H1 (cell line): ENCODE measurements at regions not wholly inside any gene's neighbourhood (a gene's known extent, or its start where the extent isn't known, plus 50 kb on each side); places are given as distances from the start of the nearest gene placed in this dataset.

Experiments
- CTCF ChIA-PET: fragments of 300-600 bp; sonication (Branson Sonifier 250); formaldehyde crosslinking; loops from one replicate; lab custom pipeline; 2021; ENCODE audit not compliant: partially characterized antibody; lab: Charles Lee
- POLR2A ChIA-PET: fragments of 300-600 bp; sonication (Branson Sonifier 250); formaldehyde crosslinking; loops from one replicate; lab custom pipeline; 2021; ENCODE audit warnings: inconsistent platforms; ENCODE audit not compliant: partially characterized antibody; lab: Charles Lee
- DNase-seq, 2 experiments: peaks; one replicate each; pipeline versions ENCODE4 v3.0.0 to v3.0.0-alpha.2; 2010 to 2022; ENCODE audit warnings: low spot score in 2 of 2, low read depth in 1 of 2, mixed read lengths in 1 of 2
- FAIRE-seq: peaks from 2 replicates; lab custom pipeline; 2011; peaks lifted over from hg19 to GRCh38; lab: Jason Lieb, UNC
- H2AFZ ChIP-seq: 2 replicates; pipeline ENCODE4 v1.8.1; 2012; ENCODE audit warnings: low read length, inconsistent platforms
- H2AK5ac ChIP-seq: 2 replicates; pipeline ENCODE4 v1.6.1; 2013; ENCODE audit warnings: low read depth, low read length
- H2BK120ac ChIP-seq: replicated peaks from 2 replicates; pipeline ENCODE3; 2013; ENCODE audit warnings: low read depth, low read length, inconsistent platforms
- H2BK12ac ChIP-seq: 2 replicates; pipeline ENCODE4 v1.6.1; 2013; ENCODE audit warnings: low read depth, low read length
- H2BK15ac ChIP-seq: 2 replicates; pipeline ENCODE4 v1.6.1; 2013; ENCODE audit warnings: low read length
- H2BK20ac ChIP-seq: 2 replicates; pipeline ENCODE4 v1.6.1; 2013; ENCODE audit warnings: low read length
- H2BK5ac ChIP-seq: 2 replicates; pipeline ENCODE4 v1.6.1; 2013; ENCODE audit warnings: low read depth, low read length
- H3K14ac ChIP-seq: 2 replicates; pipeline ENCODE4 v1.6.1; 2013; ENCODE audit warnings: inconsistent platforms; ENCODE audit not compliant: insufficient read length
- H3K18ac ChIP-seq: 2 replicates; pipeline ENCODE4 v1.6.1; 2013; ENCODE audit warnings: low read length; ENCODE audit errors: extremely low read depth
- H3K23ac ChIP-seq: 2 replicates; pipeline ENCODE4 v1.6.1; 2013; ENCODE audit warnings: inconsistent platforms; ENCODE audit not compliant: insufficient read length
- H3K23me2 ChIP-seq: 2 replicates; pipeline ENCODE4 v1.6.1; 2013; ENCODE audit warnings: low read depth, low read length
- H3K27ac ChIP-seq: 2 replicates; pipeline ENCODE4 v1.6.1; 2011; ENCODE audit warnings: low read depth, low read length, inconsistent platforms
- H3K27me3 ChIP-seq, 4 experiments: replicated peaks in 1 of 4; 1 replicate in 1 of 4; 2 replicates in 3 of 4; pipeline versions ENCODE4 v1.6.1 to v1.8.1; 2011 to 2013; ENCODE audit warnings: low read length in 3 of 4, mild to moderate bottlenecking in 3 of 4, inconsistent platforms in 2 of 4, mixed read lengths in 2 of 4, moderate library complexity in 1 of 4; ENCODE audit not compliant: control insufficient read depth in 3 of 4, insufficient read depth in 3 of 4; ENCODE audit errors: extremely low read depth in 1 of 4
- H3K36me3 ChIP-seq, 4 experiments: 2 replicates each; pipeline versions ENCODE4 v1.6.1 to v1.8.1; 2011 to 2013; ENCODE audit warnings: mild to moderate bottlenecking in 4 of 4, low read length in 3 of 4, moderate library complexity in 2 of 4, control low read depth in 1 of 4, inconsistent platforms in 1 of 4; ENCODE audit not compliant: insufficient read depth in 4 of 4, control insufficient read depth in 2 of 4
- H3K4ac ChIP-seq: replicated peaks from 2 replicates; pipeline ENCODE3; 2013; ENCODE audit warnings: low read length, low read depth, mixed read lengths, inconsistent platforms; ENCODE audit not compliant: insufficient read length
- H3K4me1 ChIP-seq, 4 experiments: replicated peaks in 1 of 4; 1 replicate in 1 of 4; 2 replicates in 3 of 4; pipeline versions ENCODE4 v1.6.1 to v1.8.1; 2011 to 2013; ENCODE audit warnings: low read length in 3 of 4, inconsistent platforms in 2 of 4, mixed read lengths in 1 of 4; ENCODE audit not compliant: insufficient read depth in 4 of 4, control insufficient read depth in 3 of 4
- H3K4me2 ChIP-seq, 2 experiments: 2 replicates each; pipeline versions ENCODE4 v1.6.1 to v1.8.1; 2011 to 2013; ENCODE audit warnings: low read depth in 2 of 2, low read length in 2 of 2, control low read depth in 1 of 2, inconsistent platforms in 1 of 2, mild to moderate bottlenecking in 1 of 2; ENCODE audit not compliant: insufficient read depth in 1 of 2
- H3K4me3 ChIP-seq, 4 experiments: fragments of 200-600, 300-600 bp in 1 of 4; sonication (generic), shearing (Covaris generic), sonication (Bioruptor Twin) in 1 of 4; 2 replicates each; pipeline versions ENCODE4 v1.5.1 to v1.8.1; 2011 to 2016; ENCODE audit warnings: low read length in 4 of 4, low read depth in 3 of 4, control low read depth in 2 of 4, inconsistent platforms in 2 of 4, mild to moderate bottlenecking in 2 of 4, mixed read lengths in 1 of 4, moderate library complexity in 1 of 4; ENCODE audit not compliant: insufficient read depth in 2 of 4; ENCODE audit errors: extremely low read depth in 1 of 4
- H3K56ac ChIP-seq: replicated peaks from 2 replicates; pipeline ENCODE3; 2013; ENCODE audit warnings: low read depth, mild to moderate bottlenecking, mixed read lengths, low read length, inconsistent platforms; ENCODE audit not compliant: insufficient read length
- H3K79me1 ChIP-seq: 2 replicates; pipeline ENCODE4 v1.6.1; 2013; ENCODE audit warnings: low read depth, low read length, control low read depth
- H3K79me2 ChIP-seq, 2 experiments: 2 replicates each; pipeline versions ENCODE4 v1.6.1 to v1.8.1; 2012 to 2013; ENCODE audit warnings: low read length in 2 of 2, mild to moderate bottlenecking in 2 of 2, inconsistent platforms in 1 of 2; ENCODE audit not compliant: insufficient read depth in 2 of 2, control insufficient read depth in 1 of 2
- H3K9ac ChIP-seq, 4 experiments: replicated peaks in 1 of 4; 1 replicate in 1 of 4; 2 replicates in 3 of 4; pipeline versions ENCODE4 v1.6.1 to v1.8.1; 2011 to 2013; ENCODE audit warnings: low read depth in 3 of 4, low read length in 3 of 4, control low read depth in 2 of 4, mild to moderate bottlenecking in 2 of 4, moderate library complexity in 2 of 4, inconsistent platforms in 1 of 4; ENCODE audit errors: extremely low read depth in 1 of 4
- H3K9me3 ChIP-seq, 2 experiments: 2 replicates each; pipeline versions ENCODE4 v1.6.1 to v1.8.1; 2012 to 2013; ENCODE audit warnings: mild to moderate bottlenecking in 2 of 2, moderate library complexity in 2 of 2, control low read depth in 1 of 2, inconsistent platforms in 1 of 2, low read depth in 1 of 2, low read length in 1 of 2, mixed read lengths in 1 of 2; ENCODE audit not compliant: insufficient read depth in 2 of 2
- H4K20me1 ChIP-seq, 2 experiments: replicated peaks in 1 of 2; 2 replicates each; pipeline versions ENCODE3 to v1.8.1; 2011 to 2013; ENCODE audit warnings: inconsistent platforms in 2 of 2, low read length in 2 of 2, mild to moderate bottlenecking in 1 of 2; ENCODE audit not compliant: insufficient read depth in 2 of 2, control insufficient read depth in 1 of 2
- H4K5ac ChIP-seq: 2 replicates; pipeline ENCODE4 v1.6.1; 2013; ENCODE audit warnings: low read length, low read depth, mixed read lengths, inconsistent platforms; ENCODE audit not compliant: insufficient read length
- H4K8ac ChIP-seq: 2 replicates; pipeline ENCODE4 v1.8.0; 2013; ENCODE audit warnings: mild to moderate bottlenecking, moderate library complexity, low read length, inconsistent platforms; ENCODE audit not compliant: insufficient read depth; ENCODE audit errors: extremely low read depth
- H4K91ac ChIP-seq: replicated peaks from 2 replicates; pipeline ENCODE3; 2013; ENCODE audit warnings: low read length, mixed read lengths, inconsistent platforms; ENCODE audit not compliant: insufficient read length
- CBX8 ChIP-seq: fragments of 300-800, 300-1000 bp; sonication (generic); IDR thresholded peaks from 2 replicates; pipeline ENCODE4 v1.7.1; 2016; ENCODE audit warnings: low read depth, low read length, borderline replicate concordance
- WGBS, 2 experiments: shearing (Covaris generic) in 1 of 2; methylation state at CpG; one replicate each; pipeline versions ENCODE4 v1.1.6 to v1.1.7; 2013 to 2015; ENCODE audit warnings: low lambda C conversion rate in 2 of 2, mixed read lengths in 2 of 2, inconsistent platforms in 1 of 2, low coverage in 1 of 2, missing lambda C conversion rate in 1 of 2; ENCODE audit not compliant: insufficient replicate concordance in 2 of 2, insufficient coverage in 1 of 2, insufficient read length in 1 of 2; ENCODE audit errors: extremely low coverage in 1 of 2, missing lambda C conversion rate in 1 of 2; 5-methylcytosine and 5-hydroxymethylcytosine counted together

GRCh38 chr2:217028128-217028527 lies 168.3 kb upstream of the TNP1 start:
- Histone ChIP-seq H3K4me2 (no peak overlapping the region), H3K27ac (no peak overlapping the region), H3K14ac (no peak overlapping the region), H2BK20ac (no peak overlapping the region), H2BK120ac (no peak overlapping the region), H4K8ac (no peak overlapping the region), H3K4ac (no peak overlapping the region), H3K23ac (no peak overlapping the region), H3K9ac (no peak overlapping the region), H4K91ac (no peak overlapping the region), H3K4me3 (no peak overlapping the region), H3K18ac (no peak overlapping the region), H2BK5ac (no peak overlapping the region), H3K27me3 (no peaks in the 10 kb centered on the region), H3K23me2 (no peaks in the 10 kb centered on the region), H3K9me3 (no peaks in the 10 kb centered on the region; a peak in 1 of 4 replicates), H2BK12ac (no peak overlapping the region), H2BK15ac (no peak overlapping the region), H3K36me3 (no peaks in the 10 kb centered on the region), H2AFZ (no peak overlapping the region), H3K79me2 (no peaks in the 10 kb centered on the region), H4K20me1 (no peaks in the 10 kb centered on the region), H3K4me1 (no peaks in the 10 kb centered on the region), H3K79me1 (no peaks in the 10 kb centered on the region), H3K56ac (no peak overlapping the region), H4K5ac (no peak overlapping the region), H2AK5ac (no peak overlapping the region)
- no peak for FAIRE-seq
- POLR2A ChIA-PET, result no interaction called here
- no peak for DNase-seq
- CTCF ChIA-PET, result no interaction called here
- WGBS, 2 experiments, result 86% methylated on average over 1 of the region's 1 CpG; no CpG with 5 or more reads in 1 of the 2 experiments
- TF ChIP-seq CBX8, result no peak
